ENCODE measurements at regions not wholly inside any gene's neighbourhood (a gene's known extent, or its start where the extent isn't known, plus 50 kb on each side); places are given as distances from the start of the nearest gene placed in this dataset.

- TF ChIP-seq CTCF (IDR thresholded peaks at IDR 0.05) (no peak), ATF2 (CRISPR knock-in tag; IDR thresholded peaks at IDR 0.05; ENCODE audit: borderline replicate concordance, low read depth) (no peak), IRF1 (CRISPR knock-in tag; IDR thresholded peaks at IDR 0.05) (no peak), ATF3 (CRISPR knock-in tag; conservative IDR thresholded peaks at IDR 0.05) (no peak), TP53 (CRISPR knock-in tag; IDR thresholded peaks at IDR 0.05) (no peak), FOXJ3 (CRISPR knock-in tag; IDR thresholded peaks at IDR 0.05; ENCODE audit: borderline replicate concordance) (no peak), ZNF138 (CRISPR knock-in tag; conservative IDR thresholded peaks at IDR 0.05) (no peak), CBFB (CRISPR knock-in tag; IDR thresholded peaks at IDR 0.05; ENCODE audit: low read depth) (no peak), CREB1 (CRISPR knock-in tag; IDR thresholded peaks at IDR 0.05) (no peak), ZBTB21 (CRISPR knock-in tag; IDR thresholded peaks at IDR 0.05; ENCODE audit: borderline replicate concordance) (no peak), MAX (CRISPR knock-in tag; IDR thresholded peaks at IDR 0.05) (no peak), USF2 (CRISPR knock-in tag; IDR thresholded peaks at IDR 0.05) (no peak), PREB (CRISPR knock-in tag; IDR thresholded peaks at IDR 0.05; ENCODE audit: borderline replicate concordance) (no peak)
These were observed 544.5 kb upstream of the CDH11 start for GRCh38 chr16:65666132-65666941.

All from WTC11 (cell line).